HG02840 (cell line): ENCODE measurements at regions not wholly inside any gene's neighbourhood (a gene's known extent, or its start where the extent isn't known, plus 50 kb on each side); places are given as distances from the start of the nearest gene placed in this dataset.
A peak's percentile ranks its signal among the peaks of the same experiment; 100 is the strongest.

Experiments
- ATAC-seq: cut with Tn5 transposase; IDR thresholded peaks from one replicate; pipeline ENCODE4 v1.9.1; 2021; ENCODE audit warnings: mild to moderate bottlenecking, moderate library complexity, moderate number of reproducible peaks; ENCODE audit not compliant: unreplicated experiment, low FRiP score

GRCh38 chr7:115153769-115154477 is 232.0 kb downstream of the MDFIC start:
- no peak for ATAC-seq

DNA sequence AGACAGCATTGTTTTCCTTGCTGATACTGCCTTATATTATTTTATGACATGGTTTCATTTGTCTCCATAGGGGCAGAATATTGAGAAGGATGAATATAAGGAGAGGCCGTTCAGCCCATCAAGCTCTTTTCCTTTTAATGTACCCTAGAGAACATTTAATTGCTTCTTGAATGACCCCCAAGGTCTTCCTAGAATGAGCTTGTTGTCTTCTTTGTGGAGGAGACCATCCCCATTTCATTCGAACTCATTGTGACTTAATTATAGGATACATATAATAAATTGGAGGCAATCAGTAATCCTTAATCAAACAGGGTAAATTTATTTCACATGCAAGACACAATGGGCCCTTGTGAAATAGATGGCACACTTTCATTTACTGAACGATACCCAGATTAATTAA is 231.3 kb downstream of the MDFIC start:
- ATAC-seq: no peak

DNA sequence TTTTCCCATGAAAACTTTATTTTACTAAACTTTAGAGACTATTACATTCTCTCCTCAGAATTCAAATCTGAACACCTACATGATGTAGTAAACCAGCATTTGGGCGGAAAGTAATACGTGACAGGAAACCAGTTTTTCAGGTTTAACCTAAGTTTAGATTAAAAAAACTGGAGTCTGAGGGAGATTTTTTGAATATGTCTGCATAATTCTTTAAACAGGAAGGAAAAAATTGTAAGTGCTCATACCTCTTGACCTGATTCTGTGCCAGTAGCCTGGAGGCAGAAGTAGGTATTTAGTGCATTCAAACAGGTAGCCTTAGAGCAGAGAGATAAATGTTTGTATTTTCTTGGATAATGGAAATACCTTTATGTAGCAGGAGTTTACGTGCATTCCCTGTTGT is 224.3 kb downstream of the MDFIC start:
- no peak for ATAC-seq

DNA sequence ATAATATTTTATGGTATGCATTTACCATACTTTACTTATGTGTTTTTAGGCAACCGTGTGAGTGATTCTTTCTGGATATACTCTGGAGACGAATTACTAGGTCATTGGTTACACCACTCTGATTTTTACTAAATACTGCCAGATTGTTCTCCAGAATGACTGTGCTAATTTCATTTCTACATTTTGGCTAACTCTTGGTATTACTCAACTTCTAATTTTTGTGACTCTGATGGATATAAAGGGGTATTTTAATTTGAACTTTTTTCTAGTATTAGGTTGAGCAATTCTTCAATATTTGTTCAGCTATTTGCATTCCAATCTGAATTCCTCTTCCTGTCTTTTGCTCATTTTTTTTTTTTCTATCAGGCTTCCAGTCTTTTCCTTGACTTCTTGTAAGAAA is 223.6 kb downstream of the MDFIC start:
- ATAC-seq: peak; percentile 88

DNA sequence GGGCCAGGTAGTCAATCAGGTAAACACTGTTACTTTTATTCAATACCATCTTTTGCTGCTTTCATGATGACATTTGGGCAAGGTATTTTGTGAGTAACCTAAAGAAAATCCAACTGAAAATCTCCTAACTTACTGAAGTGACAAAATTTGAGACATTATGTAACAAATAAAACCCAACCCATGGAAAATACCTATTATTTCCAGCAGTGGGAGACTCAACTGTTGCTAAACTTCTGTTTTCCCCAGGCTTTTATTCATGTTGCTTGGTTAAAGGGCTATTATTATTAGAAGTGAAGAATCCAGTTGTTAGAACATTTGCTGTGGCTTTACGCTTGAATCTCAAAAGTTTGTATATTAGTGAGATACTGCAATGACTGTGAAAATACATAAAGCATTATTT is 215.9 kb downstream of the MDFIC start:
- no peak for ATAC-seq

DNA sequence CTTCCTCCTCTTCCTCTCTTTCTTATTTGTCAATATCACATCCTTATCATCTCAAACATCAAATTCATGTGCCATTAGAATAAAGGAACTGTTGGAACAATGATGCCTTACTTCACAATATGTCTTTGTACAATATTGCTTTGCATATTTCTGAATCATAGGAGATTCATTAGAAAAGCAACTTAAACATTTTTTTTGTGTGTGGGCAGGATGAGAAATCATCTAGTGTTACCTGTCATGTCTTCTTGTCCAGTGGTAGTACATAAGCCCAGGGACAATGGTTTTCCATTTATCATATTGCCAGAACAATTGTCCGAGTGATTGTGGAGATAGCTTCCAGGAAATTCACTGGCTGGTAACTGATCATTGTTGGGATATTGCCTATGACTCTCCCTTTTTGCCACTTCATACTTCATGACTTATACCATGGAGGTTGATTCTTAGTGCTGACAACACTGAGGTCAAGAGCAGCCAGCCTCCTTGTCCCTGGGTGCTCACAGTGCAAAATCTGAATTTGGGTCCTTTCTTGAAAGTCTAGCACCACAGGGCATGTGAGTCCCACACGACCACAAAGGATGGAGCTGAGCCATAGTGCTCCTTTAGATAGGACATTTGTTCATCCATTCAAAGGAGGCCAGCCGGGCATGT is 215.0 kb downstream of the MDFIC start:
- no peak for ATAC-seq

GRCh38 chr7:115135769-115136410 is 214.0 kb downstream of the MDFIC start:
- no peak for ATAC-seq

GRCh38 chr7:115135146-115135545 is 213.3 kb downstream of the MDFIC start:
- ATAC-seq: no peak

DNA sequence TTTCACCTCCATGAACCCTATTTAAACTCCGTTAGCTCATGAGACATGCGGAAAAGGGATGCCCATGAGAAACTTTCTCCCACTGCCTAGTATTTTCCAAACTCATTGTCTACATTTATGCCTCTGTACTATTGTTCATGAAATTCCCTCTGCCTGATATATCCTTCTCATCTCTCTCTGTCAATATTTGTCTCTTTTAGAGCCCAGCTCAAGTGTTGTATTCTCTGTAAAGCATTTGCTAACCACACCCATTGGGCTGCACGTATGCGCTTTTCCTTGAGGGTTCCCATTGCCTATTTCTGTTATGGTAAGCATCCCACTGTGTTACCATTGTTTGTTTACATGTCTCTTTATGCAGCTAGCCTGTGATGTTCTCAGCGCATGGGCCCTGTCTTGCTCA is 211.4 kb downstream of the MDFIC start:
- no peak for ATAC-seq

- ATAC-seq: no peak
Measured at GRCh38 chr7:115132096-115132495, 210.2 kb downstream of the MDFIC start.

DNA sequence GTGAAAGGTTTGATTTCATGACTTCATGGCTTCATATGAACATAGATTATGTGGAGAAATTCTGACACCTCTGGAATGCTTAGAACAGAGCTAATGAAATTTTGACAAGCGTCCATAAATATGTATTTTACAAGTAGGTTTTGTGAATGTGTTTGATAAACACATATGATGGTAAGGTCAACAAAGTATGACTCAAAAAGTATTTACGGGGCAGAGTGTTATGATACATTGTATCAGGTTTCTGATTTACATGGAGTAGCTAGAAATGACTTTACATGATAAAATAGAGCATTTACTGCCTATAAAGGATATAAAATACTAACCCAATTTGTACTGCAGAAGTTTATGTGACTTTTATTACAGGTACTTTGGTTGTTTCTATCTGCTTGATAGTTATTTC is 206.3 kb downstream of the MDFIC start:
- ATAC-seq: no peak

DNA sequence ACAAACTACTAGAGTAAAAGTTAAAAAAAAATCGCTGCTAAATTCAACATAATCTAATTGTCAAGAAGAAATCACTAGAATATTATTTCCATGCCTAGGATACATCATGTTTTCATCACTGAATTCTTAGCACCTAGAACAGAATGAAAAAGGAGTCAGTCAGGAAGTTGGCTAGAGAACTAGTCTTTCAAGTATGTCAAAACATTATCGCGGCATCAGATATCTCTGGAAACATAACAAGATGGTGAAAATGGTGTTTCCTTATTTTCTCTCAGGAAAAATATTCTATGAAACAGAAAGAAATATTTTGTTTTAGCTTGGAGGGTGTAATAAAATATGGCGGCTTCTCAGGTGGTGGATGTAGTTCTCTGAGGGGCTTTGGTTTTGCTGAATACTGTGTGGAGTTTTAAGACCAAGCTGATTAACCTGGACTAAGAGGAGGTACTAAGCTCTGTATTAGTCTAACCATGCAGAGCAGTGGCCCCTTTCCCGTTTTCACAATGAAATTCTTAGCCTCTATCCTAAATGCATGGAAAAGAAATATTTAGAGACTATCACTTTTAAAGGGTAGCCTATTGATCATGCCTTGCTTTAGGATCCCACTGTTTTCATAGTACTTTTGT is 205.6 kb downstream of the MDFIC start:
- ATAC-seq: no peak

- ATAC-seq: no peak
Measured at GRCh38 chr7:115125750-115126149, 203.9 kb downstream of the MDFIC start.

GRCh38 chr7:115125312-115125711 is 203.4 kb downstream of the MDFIC start:
- no peak for ATAC-seq

DNA sequence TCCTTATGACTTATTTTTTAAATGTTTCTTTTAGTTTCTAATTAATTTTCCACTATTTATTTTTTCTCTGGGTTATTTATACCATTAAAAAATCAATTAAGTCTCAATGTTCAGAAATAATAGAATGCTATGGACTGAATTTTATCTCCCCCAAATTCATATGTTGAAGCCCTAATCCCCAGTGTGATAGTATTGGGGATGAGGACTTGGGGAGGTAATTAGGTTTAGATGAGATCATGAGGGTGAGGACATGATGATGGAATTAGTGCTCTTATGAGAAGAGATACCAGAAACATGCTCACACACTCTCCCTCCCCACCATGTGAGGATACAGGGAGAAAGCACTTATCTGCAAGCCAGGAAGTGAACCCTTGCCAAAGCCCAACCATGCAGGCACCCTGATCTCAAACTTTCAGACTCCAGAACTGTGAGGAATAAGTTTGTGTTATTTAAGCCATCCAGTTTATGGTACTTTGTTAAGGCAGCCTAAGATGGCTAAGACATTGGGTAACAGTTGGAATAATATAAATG is 202.6 kb downstream of the MDFIC start:
- no peak for ATAC-seq

DNA sequence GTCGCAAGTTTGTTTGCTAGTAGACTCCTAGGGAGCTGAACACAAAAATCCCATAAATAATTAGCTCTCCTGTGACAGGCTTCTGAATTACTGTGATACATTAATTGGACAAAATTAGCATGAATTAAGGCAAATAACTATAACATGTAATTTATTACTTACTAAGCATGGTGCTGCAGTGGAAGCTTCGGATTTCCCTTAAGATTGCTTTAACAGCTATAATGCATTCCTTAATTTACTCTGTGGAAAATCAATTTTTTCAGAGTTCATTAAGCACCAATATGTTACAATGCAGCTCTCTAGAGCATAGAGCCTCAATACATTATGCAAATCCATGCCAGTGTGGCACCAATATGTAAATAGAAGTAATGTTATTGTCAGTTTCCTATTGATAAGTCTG is 201.5 kb downstream of the MDFIC start:
- ATAC-seq: no peak

DNA sequence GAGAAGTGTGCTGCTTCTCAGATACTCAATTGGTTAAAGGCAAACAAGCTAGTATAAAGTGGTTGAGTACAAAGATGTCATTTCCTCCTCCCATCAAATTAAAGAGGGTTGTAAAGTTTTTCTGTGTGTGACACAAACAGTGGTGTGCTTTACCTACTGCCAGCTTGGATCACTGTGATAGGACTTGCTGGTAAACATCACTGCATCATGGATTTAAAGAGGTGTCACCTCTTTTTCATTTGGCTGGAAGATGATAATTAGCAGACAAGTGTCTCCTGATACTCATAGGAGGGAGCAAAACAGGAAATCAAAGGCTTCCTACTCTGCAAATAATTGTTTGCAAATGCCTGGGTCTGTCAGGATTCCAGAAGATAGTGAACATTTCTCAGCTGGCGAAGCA is 200.5 kb downstream of the MDFIC start:
- no peak for ATAC-seq

DNA sequence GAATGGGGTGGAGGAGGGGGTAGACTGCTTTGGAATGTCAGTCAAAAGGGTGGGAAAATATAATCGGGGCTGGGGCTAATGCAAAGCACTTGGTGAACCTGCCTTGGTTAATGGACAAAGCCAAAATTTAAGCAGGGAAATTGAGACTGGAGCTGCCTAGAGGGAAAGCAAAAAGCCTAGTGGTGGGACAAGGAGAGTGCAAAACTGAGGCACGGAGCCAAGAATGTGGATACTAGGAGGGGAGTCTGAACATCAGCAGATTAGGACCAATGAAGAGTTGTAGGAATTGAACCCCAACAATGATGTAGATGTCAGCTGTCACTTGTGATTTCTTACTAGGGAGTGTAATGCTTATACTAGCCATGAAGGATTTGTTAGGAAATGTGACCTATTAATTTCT is 195.9 kb downstream of the MDFIC start:
- no peak for ATAC-seq

- ATAC-seq: peak; percentile 73
Measured at GRCh38 chr7:115116773-115117715, 195.2 kb downstream of the MDFIC start.

GRCh38 chr7:115113776-115114175 is 191.9 kb downstream of the MDFIC start:
- ATAC-seq: no peak
